ENCODE measurements at regions not wholly inside any gene's neighbourhood (a gene's known extent, or its start where the extent isn't known, plus 50 kb on each side); places are given as distances from the start of the nearest gene placed in this dataset.

DNA sequence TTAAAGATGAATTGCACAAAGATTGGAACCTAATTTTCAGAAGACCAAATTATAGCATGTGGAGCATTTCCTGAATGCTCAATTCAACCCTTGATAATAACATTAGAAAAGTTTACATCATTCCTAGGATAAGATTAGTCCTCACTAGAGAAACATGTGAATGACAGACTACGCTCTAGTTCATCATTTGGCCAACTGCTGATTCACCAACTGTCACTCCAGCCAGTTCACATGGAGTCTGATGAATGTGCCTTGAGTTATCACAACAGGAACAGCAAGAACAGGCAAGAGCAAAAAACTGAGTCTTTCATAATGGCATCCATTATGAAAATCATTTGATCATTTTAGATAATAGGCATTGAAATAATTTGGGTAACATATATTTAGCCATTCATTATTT, 415.9 kb downstream of the PTPRC start:
- no peak for TF ChIP-seq EP300 (IDR thresholded peaks at IDR 0.05)
- no peak for TF ChIP-seq CTCF (IDR thresholded peaks at IDR 0.05)
- TF ChIP-seq POLR2A (IDR thresholded peaks at IDR 0.05; ENCODE audit: low read depth) = no peak
